HCT116 (cell line): ENCODE measurements at regions not wholly inside any gene's neighbourhood (a gene's known extent, or its start where the extent isn't known, plus 50 kb on each side); places are given as distances from the start of the nearest gene placed in this dataset.

Experiments used
- ATAC-seq: fragments of 200-7000 bp; cut with Tn5 transposase; 2 replicates; pipeline ENCODE4 v1.9.1; 2020; ENCODE audit warnings: mild to moderate bottlenecking, moderate library complexity
- BruUV-seq: library from RNA; stranded (reverse); fragments of 400-500 nt; replicated peaks from 2 replicates; lab custom pipeline; 2021; lab: Mats Ljungman, UMichigan
- CTCF ChIA-PET: fragments of 300-600 bp; sonication (Branson Sonifier 250); formaldehyde crosslinking; loops from one replicate; lab custom pipeline; 2021; ENCODE audit warnings: antibody characterized with exemption; lab: Charles Lee
- POLR2A ChIA-PET: fragments of 300-600, 350-600 bp; sonication (Branson Sonifier 250); formaldehyde crosslinking; loops from one replicate; lab custom pipeline; 2021; ENCODE audit warnings: antibody characterized with exemption; lab: Charles Lee
- RAD21 ChIA-PET, 2 experiments: fragments of 300-600 bp; sonication (Branson Sonifier 250); formaldehyde crosslinking; loops; one replicate each; lab custom pipeline; 2023; ENCODE audit warnings: low total read pairs in 2 of 2; ENCODE audit not compliant: uncharacterized antibody in 2 of 2, unreplicated experiment in 2 of 2, low non-redundant PET in 1 of 2; lab: Charles Lee
- DNase-seq: peaks from one replicate; pipeline ENCODE4 v3.0.0-alpha.2; 2010; ENCODE audit warnings: low read depth, low spot score
- H2AFZ ChIP-seq: fragments of 200-600 bp; shearing (Covaris generic), sonication (generic); 2 replicates; pipeline ENCODE4 v1.6.1; 2017; ENCODE audit warnings: low read depth, mixed run types, mixed read lengths, antibody characterized with exemption, low read length; ENCODE audit not compliant: poor library complexity, severe bottlenecking
- H3K27ac ChIP-seq: 2 replicates; pipeline ENCODE4 v1.5.1; 2012; ENCODE audit warnings: low read depth, low read length
- H3K27me3 ChIP-seq: fragments of 200-600 bp; sonication (generic); 2 replicates; pipeline ENCODE4 v1.6.1; 2016; ENCODE audit warnings: mixed run types, low read length, mixed read lengths; ENCODE audit not compliant: insufficient read depth
- H3K36me3 ChIP-seq, 2 experiments: fragments of 200-500 bp in 1 of 2; fragments of 200-600 bp in 1 of 2; sonication (Bioruptor generic) in 1 of 2; sonication (generic) in 1 of 2; 2 replicates each; pipeline versions ENCODE4 v1.5.1 to v1.6.1; 2014 to 2016; ENCODE audit warnings: low read length in 2 of 2, inconsistent platforms in 1 of 2, mixed read lengths in 1 of 2, mixed run types in 1 of 2; ENCODE audit not compliant: insufficient read depth in 2 of 2, control insufficient read depth in 1 of 2
- H3K4me1 ChIP-seq, 2 experiments: fragments of 200-600 bp in 1 of 2; sonication (generic) in 1 of 2; 2 replicates each; pipeline versions ENCODE4 v1.5.1 to v1.6.1; 2012 to 2017; ENCODE audit warnings: low read length in 2 of 2, inconsistent platforms in 1 of 2, mild to moderate bottlenecking in 1 of 2, mixed read lengths in 1 of 2, mixed run types in 1 of 2, moderate library complexity in 1 of 2; ENCODE audit not compliant: insufficient read depth in 2 of 2, control insufficient read depth in 1 of 2
- H3K4me2 ChIP-seq: fragments of 200-600 bp; sonication (generic); 2 replicates; pipeline ENCODE4 v1.6.1; 2017; ENCODE audit warnings: mixed run types, low read length, mixed read lengths
- H3K4me3 ChIP-seq, 2 experiments: fragments of 200-600 bp in 1 of 2; sonication (generic) in 1 of 2; replicated peaks in 1 of 2; 2 replicates each; pipeline ENCODE4 v1.5.1; 2011 to 2016; ENCODE audit warnings: low read length in 2 of 2, control low read depth in 1 of 2, low read depth in 1 of 2, mild to moderate bottlenecking in 1 of 2, mixed read lengths in 1 of 2, mixed run types in 1 of 2
- H3K79me2 ChIP-seq: fragments of 200-600 bp; sonication (generic); 2 replicates; pipeline ENCODE4 v1.6.1; 2017; ENCODE audit warnings: mild to moderate bottlenecking, mixed run types, low read length, moderate library complexity, mixed read lengths; ENCODE audit not compliant: insufficient read depth
- H3K9ac ChIP-seq: fragments of 200-600 bp; sonication (generic); 2 replicates; pipeline ENCODE4 v1.6.1; 2016; ENCODE audit warnings: low read length, mixed read lengths
- H3K9me2 ChIP-seq: fragments of 200-600 bp; sonication (generic), shearing (Covaris generic); 2 replicates; pipeline ENCODE4 v1.6.1; 2017; ENCODE audit warnings: mixed run types, mild to moderate bottlenecking, moderate library complexity; ENCODE audit not compliant: insufficient read depth
- H3K9me3 ChIP-seq, 2 experiments: fragments of 200-500 bp in 1 of 2; fragments of 200-600 bp in 1 of 2; sonication (Bioruptor generic) in 1 of 2; sonication (generic) in 1 of 2; 2 replicates each; pipeline ENCODE4 v1.6.1; 2014 to 2017; ENCODE audit warnings: low read length in 2 of 2, mixed read lengths in 2 of 2, inconsistent platforms in 1 of 2, low read depth in 1 of 2, mild to moderate bottlenecking in 1 of 2, mixed run types in 1 of 2, moderate library complexity in 1 of 2; ENCODE audit not compliant: control insufficient read depth in 1 of 2, insufficient read depth in 1 of 2
- H4K20me1 ChIP-seq: fragments of 200-600 bp; sonication (generic), shearing (Covaris generic); 2 replicates; pipeline ENCODE4 v1.6.1; 2017; ENCODE audit warnings: mixed run types, mild to moderate bottlenecking, moderate library complexity; ENCODE audit not compliant: insufficient read depth
- CBX3 ChIP-seq: IDR thresholded peaks from 2 replicates; pipeline ENCODE4 v1.6.1; 2012; ENCODE audit warnings: low read depth
- EGR1 ChIP-seq: IDR thresholded peaks from 2 replicates; pipeline ENCODE4 v1.6.1; 2012; ENCODE audit warnings: low read depth
- ELF1 ChIP-seq: IDR thresholded peaks from 2 replicates; pipeline ENCODE4 v1.6.1; 2012; ENCODE audit warnings: low read depth, borderline replicate concordance
- EZH2 ChIP-seq: fragments of 200-600 bp; sonication (generic); IDR thresholded peaks from 2 replicates; pipeline ENCODE4 v1.6.1; 2017; ENCODE audit warnings: antibody characterized with exemption, mixed run types
- FOSL1 ChIP-seq: IDR thresholded peaks from 2 replicates; pipeline ENCODE4 v1.6.1; 2012; ENCODE audit warnings: low read depth
- POLR2AphosphoS5 ChIP-seq: IDR thresholded peaks from 2 replicates; pipeline ENCODE4 v1.6.1; 2011; ENCODE audit warnings: mild to moderate bottlenecking, low read depth, low read length, moderate library complexity
- RAD21 ChIP-seq: IDR thresholded peaks from 2 replicates; pipeline ENCODE4 v1.6.1; 2012; ENCODE audit warnings: low read depth, mild to moderate bottlenecking
- SIN3A ChIP-seq: IDR thresholded peaks from 2 replicates; pipeline ENCODE4 v1.6.1; 2012; ENCODE audit warnings: low read depth
- SP1 ChIP-seq: IDR thresholded peaks from 2 replicates; pipeline ENCODE4 v1.6.1; 2012; ENCODE audit warnings: low read depth
- TCF7L2 ChIP-seq: IDR thresholded peaks from 2 replicates; pipeline ENCODE4 v1.7.0; 2011; ENCODE audit warnings: borderline replicate concordance, inconsistent platforms; ENCODE audit not compliant: insufficient read depth, insufficient read length; ENCODE audit errors: extremely low read depth
- YY1 ChIP-seq: IDR thresholded peaks from 2 replicates; pipeline ENCODE4 v1.6.1; 2011; ENCODE audit warnings: low read length, low read depth, moderate library complexity, mild to moderate bottlenecking; ENCODE audit not compliant: insufficient replicate concordance; ENCODE audit errors: extremely low read depth
- ZNF274 ChIP-seq: fragments of 200-500 bp; sonication (Bioruptor generic); IDR thresholded peaks from 2 replicates; pipeline ENCODE4 v1.6.1; 2014; ENCODE audit warnings: mild to moderate bottlenecking, low read depth, low read length, inconsistent platforms
- intact Hi-C: fragments of 100-400 bp; cut with micrococcal nuclease; formaldehyde crosslinking; loops from 2 replicates; pipeline ENCODE4 v1.10.0; 2022
- TF ChIP-seq, protein P1 (sequence below), 3 experiments: fragments of 200-600 bp in 1 of 3; sonication (generic) in 1 of 3; IDR thresholded peaks in 2 of 3; conservative IDR thresholded peaks in 1 of 3; 2 replicates each; pipeline ENCODE4 v1.5.1; 2012 to 2017; ENCODE audit warnings: low read depth in 2 of 3, low read length in 2 of 3, antibody characterized with exemption in 1 of 3, borderline replicate concordance in 1 of 3, control low read depth in 1 of 3, mild to moderate bottlenecking in 1 of 3, mixed read lengths in 1 of 3, mixed run types in 1 of 3, moderate library complexity in 1 of 3; ENCODE audit not compliant: insufficient read depth in 1 of 3
- TF ChIP-seq, protein P2 (sequence below): IDR thresholded peaks from 2 replicates; pipeline ENCODE4 v1.6.1; 2012

- no peak overlapping the region for H3K4me3 ChIP-seq
- no peaks in the 10 kb centered on the region; the same call in 1 of the 2 replicates for H4K20me1 ChIP-seq
- no peaks in the 10 kb centered on the region for H3K79me2 ChIP-seq
- H3K9me3 ChIP-seq = peaks cover 0 to 22% of the 10 kb centered on the region in 2 experiments; a peak in 2 of 4 replicates
- CTCF ChIA-PET = no interaction called here
- no peak overlapping the region for H3K27ac ChIP-seq
- RAD21 ChIA-PET = no interaction called here
- no peaks in the 10 kb centered on the region for H3K36me3 ChIP-seq
- H3K27me3 ChIP-seq = no peaks in the 10 kb centered on the region
- intact Hi-C loops = no loop called here
- no peak overlapping the region for H2AFZ ChIP-seq
- ATAC-seq (no peak), DNase-seq (no peak)
- POLR2A ChIA-PET = no interaction called here
- no TSS peak for BruUV-seq
- no peaks in the 10 kb centered on the region for H3K4me1 ChIP-seq
- H3K4me2 ChIP-seq = no peak overlapping the region
- no peak overlapping the region for H3K9ac ChIP-seq
- no peak for TF ChIP-seq TCF7L2
- TF ChIP-seq RAD21 = no peak
- TF ChIP-seq EZH2 = no peak
- H3K9me2 ChIP-seq = no peaks in the 10 kb centered on the region
Observed at GRCh38 chr5:27476356-27476988, 438.1 kb upstream of the CDH9 start.

DNA sequence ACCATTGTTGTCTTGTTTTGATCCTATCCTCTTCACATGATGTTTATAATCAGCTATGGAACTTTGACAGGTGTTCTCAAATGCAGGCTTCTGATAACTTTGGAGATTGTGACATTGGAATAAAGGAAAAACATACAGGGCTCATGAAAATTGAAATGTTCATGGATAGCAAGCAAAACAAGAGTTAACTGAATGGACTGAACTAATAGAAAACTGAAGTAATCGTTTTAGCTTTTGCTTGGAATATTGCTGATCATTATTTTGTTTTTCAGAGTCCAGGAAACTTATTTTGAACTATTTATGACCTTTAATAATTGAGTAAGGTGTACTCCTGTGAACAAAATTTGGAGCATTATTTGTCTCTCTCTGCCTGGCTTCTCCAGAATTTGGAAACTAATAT, 436.7 kb upstream of the CDH9 start:
- Histone ChIP-seq H3K27ac (no peak overlapping the region), H3K9ac (no peak overlapping the region), H3K4me3 (no peak overlapping the region), H3K79me2 (no peaks in the 10 kb centered on the region), H3K4me2 (no peak overlapping the region), H3K9me2 (no peaks in the 10 kb centered on the region), H3K27me3 (no peaks in the 10 kb centered on the region), H2AFZ (no peak overlapping the region), H3K4me1 (no peaks in the 10 kb centered on the region), H3K9me3 (peaks cover 2 to 24% of the 10 kb centered on the region in 2 experiments; a peak in 2 of 4 replicates), H3K36me3 (no peaks in the 10 kb centered on the region), H4K20me1 (no peaks in the 10 kb centered on the region; the same call in 1 of the 2 replicates)
- no peak for DNase-seq
- BruUV-seq = no TSS peak
- ChIA-PET POLR2A (no interaction called here), RAD21 (no interaction called here), CTCF (no interaction called here)
- ATAC-seq = no peak
- TF ChIP-seq ZNF274 = no peak
- TF ChIP-seq EGR1 = no peak
- no peak for TF ChIP-seq EZH2
- no peak for TF ChIP-seq SIN3A
- TF ChIP-seq SP1 = no peak
- TF ChIP-seq POLR2AphosphoS5 = no peak
- no peak for TF ChIP-seq TCF7L2
- TF ChIP-seq, protein P1, sequence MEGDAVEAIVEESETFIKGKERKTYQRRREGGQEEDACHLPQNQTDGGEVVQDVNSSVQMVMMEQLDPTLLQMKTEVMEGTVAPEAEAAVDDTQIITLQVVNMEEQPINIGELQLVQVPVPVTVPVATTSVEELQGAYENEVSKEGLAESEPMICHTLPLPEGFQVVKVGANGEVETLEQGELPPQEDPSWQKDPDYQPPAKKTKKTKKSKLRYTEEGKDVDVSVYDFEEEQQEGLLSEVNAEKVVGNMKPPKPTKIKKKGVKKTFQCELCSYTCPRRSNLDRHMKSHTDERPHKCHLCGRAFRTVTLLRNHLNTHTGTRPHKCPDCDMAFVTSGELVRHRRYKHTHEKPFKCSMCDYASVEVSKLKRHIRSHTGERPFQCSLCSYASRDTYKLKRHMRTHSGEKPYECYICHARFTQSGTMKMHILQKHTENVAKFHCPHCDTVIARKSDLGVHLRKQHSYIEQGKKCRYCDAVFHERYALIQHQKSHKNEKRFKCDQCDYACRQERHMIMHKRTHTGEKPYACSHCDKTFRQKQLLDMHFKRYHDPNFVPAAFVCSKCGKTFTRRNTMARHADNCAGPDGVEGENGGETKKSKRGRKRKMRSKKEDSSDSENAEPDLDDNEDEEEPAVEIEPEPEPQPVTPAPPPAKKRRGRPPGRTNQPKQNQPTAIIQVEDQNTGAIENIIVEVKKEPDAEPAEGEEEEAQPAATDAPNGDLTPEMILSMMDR (IDR thresholded peaks at IDR 0.05 in 2 of 3, conservative IDR thresholded peaks at IDR 0.05 in 1 of 3; ENCODE audit: borderline replicate concordance in 1 of 3, insufficient read depth in 1 of 3, low read depth in 2 of 3, low read length in 2 of 3) = no peak
- no peak for TF ChIP-seq CBX3
- TF ChIP-seq ELF1 = no peak
- TF ChIP-seq, protein P2, sequence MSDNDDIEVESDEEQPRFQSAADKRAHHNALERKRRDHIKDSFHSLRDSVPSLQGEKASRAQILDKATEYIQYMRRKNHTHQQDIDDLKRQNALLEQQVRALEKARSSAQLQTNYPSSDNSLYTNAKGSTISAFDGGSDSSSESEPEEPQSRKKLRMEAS = no peak
- no peak for TF ChIP-seq YY1
- TF ChIP-seq FOSL1 = no peak
- intact Hi-C loops = no loop called here
